Spleen (tissue), 11 donors: ENCODE measurements at regions not wholly inside any gene's neighbourhood (a gene's known extent, or its start where the extent isn't known, plus 50 kb on each side); places are given as distances from the start of the nearest gene placed in this dataset.

ENCODE experiments used
- DNase-seq: peaks from one replicate; pipeline ENCODE4 v3.0.0-alpha.2; 2020
- H3K27ac ChIP-seq, 8 donors: fragments of 200-600 bp; sonication (generic) in 7 of 8; 1 replicate in 4 of 8; 2 replicates in 4 of 8; pipeline versions ENCODE4 v1.5.0 to v1.8.0; 2016 to 2021; ENCODE audit warnings: inconsistent platforms in 4 of 8, mild to moderate bottlenecking in 4 of 8, moderate library complexity in 1 of 8
- H3K27me3 ChIP-seq, 7 donors: fragments of 200-600 bp; sonication (generic) in 6 of 7; replicated peaks in 1 of 7; 1 replicate in 4 of 7; 2 replicates in 3 of 7; pipeline versions ENCODE4 v1.5.0 to v1.8.0; 2016 to 2021; ENCODE audit warnings: inconsistent platforms in 3 of 7, mild to moderate bottlenecking in 1 of 7
- H3K36me3 ChIP-seq, 6 donors: fragments of 200-600 bp; sonication (generic) in 5 of 6; 1 replicate in 4 of 6; 2 replicates in 2 of 6; pipeline versions ENCODE4 v1.5.0 to v1.8.0; 2016 to 2021; ENCODE audit warnings: inconsistent platforms in 2 of 6
- H3K4me1 ChIP-seq, 6 donors: fragments of 200-600 bp; sonication (generic) in 5 of 6; 1 replicate in 3 of 6; 2 replicates in 3 of 6; pipeline versions ENCODE4 v1.5.0 to v1.8.0; 2016 to 2021; ENCODE audit warnings: inconsistent platforms in 3 of 6
- H3K4me3 ChIP-seq, 8 donors: fragments of 200-600 bp; sonication (generic) in 7 of 8; 1 replicate in 4 of 8; 2 replicates in 4 of 8; pipeline versions ENCODE4 v1.5.0 to v1.8.0; 2016 to 2021; ENCODE audit warnings: inconsistent platforms in 4 of 8, mild to moderate bottlenecking in 4 of 8, moderate library complexity in 2 of 8
- H3K9me3 ChIP-seq, 8 donors: fragments of 200-600 bp; sonication (generic) in 7 of 8; 1 replicate in 4 of 8; 2 replicates in 4 of 8; pipeline versions ENCODE4 v1.5.0 to v1.8.0; 2016 to 2021; ENCODE audit warnings: inconsistent platforms in 4 of 8
- CTCF ChIP-seq, 11 experiments: fragments of 200-600 bp in 7 of 11; fragments of 450-650 bp in 4 of 11; sonication (generic) in 4 of 11; IDR thresholded peaks in 8 of 11; conservative IDR thresholded peaks in 3 of 11; 1 replicate in 7 of 11; 2 replicates in 4 of 11; pipeline versions ENCODE4 v1.4.0 to v1.8.0; 2016 to 2021; ENCODE audit warnings: antibody characterized with exemption in 11 of 11, inconsistent platforms in 4 of 11, mild to moderate bottlenecking in 1 of 11
- POLR2A ChIP-seq, 3 donors: fragments of 450-650 bp; IDR thresholded peaks; one replicate each; pipeline ENCODE4 v1.5.1; 2017; ENCODE audit warnings: antibody characterized with exemption in 3 of 3, mild to moderate bottlenecking in 1 of 3
- POLR2AphosphoS5 ChIP-seq, 3 donors: sonication (generic); formaldehyde crosslinking; IDR thresholded peaks; one replicate each; pipeline ENCODE4 v1.5.1; 2017; ENCODE audit warnings: antibody characterized with exemption in 3 of 3
- WGBS, 5 donors: extraction: QIAGEN DNeasy Blood & Tissue Kit in 3 of 5; methylation state at CpG; one replicate each; pipeline versions ENCODE4 v1.1.5 to v1.1.7; 2013 to 2018; 5-methylcytosine and 5-hydroxymethylcytosine counted together
- intact Hi-C: fragments of 100-400 bp; cut with DNase I; formaldehyde crosslinking; loops from one replicate; pipeline ENCODE4 v1.15.0; 2023; ENCODE audit warnings: low total_unique reads
- donor health status: healthy with polysubstance abuse.
- donor health status: DM: no; HTN: no; CAD: no; lungs with moderate emphysema.
- donor health status: DM: no; HTN: no; CAD: no.
- donor health status: Bipolar disorder and iron deficiency.
- donor health status: healthy.
- donor health status: DM: no; HTN: no; CAD: no.
- donor health status: DM: yes; HTN: yes; CAD: no.

- no peak overlapping the region for H3K27ac ChIP-seq
- H3K36me3 ChIP-seq, result no peaks in the 10 kb centered on the region
- intact Hi-C loops, result no loop called here
- H3K4me1 ChIP-seq, result no peaks in the 10 kb centered on the region
- no peaks in the 10 kb centered on the region for H3K9me3 ChIP-seq
- WGBS, 5 donors, result 64 to 80% (median 69%) methylated on average over 7 of the region's 7 CpGs
- TF ChIP-seq POLR2AphosphoS5 (IDR thresholded peaks at IDR 0.05) (no peak), POLR2A (IDR thresholded peaks at IDR 0.05) (no peak), CTCF (IDR thresholded peaks at IDR 0.05 in 8 of 11, conservative IDR thresholded peaks at IDR 0.05 in 3 of 11) (no peak)
- no peak overlapping the region for H3K4me3 ChIP-seq
- H3K27me3 ChIP-seq, result peaks cover 0 to 3% (median 0%) of the 10 kb centered on the region in 7 donors
- no peak for DNase-seq
These were observed 125.5 kb upstream of the RMST start for GRCh38 chr12:97336900-97337751.

- TF ChIP-seq POLR2A (IDR thresholded peaks at IDR 0.05) (no peak), CTCF (IDR thresholded peaks at IDR 0.05 in 8 of 11, conservative IDR thresholded peaks at IDR 0.05 in 3 of 11) (no peak), POLR2AphosphoS5 (IDR thresholded peaks at IDR 0.05) (no peak)
- 37 to 56% (median 43%) methylated on average over 1 of the region's 1 CpG for WGBS, 5 donors
- H3K4me3 ChIP-seq, result no peak overlapping the region
- DNase-seq, result no peak
- no peak overlapping the region for H3K27ac ChIP-seq
- H3K4me1 ChIP-seq, result no peaks in the 10 kb centered on the region
- no peaks in the 10 kb centered on the region for H3K27me3 ChIP-seq
- intact Hi-C loops, result no loop called here
- H3K36me3 ChIP-seq, result no peaks in the 10 kb centered on the region
- H3K9me3 ChIP-seq, result no peaks in the 10 kb centered on the region
These were observed 120.5 kb upstream of the RMST start for GRCh38 chr12:97342130-97342529.

GRCh38 chr12:97347956-97348355 is 114.6 kb upstream of the RMST start:
- no peak for DNase-seq
- intact Hi-C loops, result no loop called here

More at GRCh38 chr12:97347956-97348355, 114.6 kb upstream of the RMST start:
- 67 to 78% (median 74%) methylated on average over 5 of the region's 5 CpGs for WGBS, 5 donors
- H3K36me3 ChIP-seq, result no peaks in the 10 kb centered on the region
- no peaks in the 10 kb centered on the region for H3K27me3 ChIP-seq
- no peak overlapping the region for H3K4me3 ChIP-seq
- TF ChIP-seq POLR2AphosphoS5 (IDR thresholded peaks at IDR 0.05) (no peak), CTCF (IDR thresholded peaks at IDR 0.05 in 8 of 11, conservative IDR thresholded peaks at IDR 0.05 in 3 of 11) (no peak), POLR2A (IDR thresholded peaks at IDR 0.05) (no peak)
- no peak overlapping the region for H3K27ac ChIP-seq
- no peaks in the 10 kb centered on the region for H3K4me1 ChIP-seq
- H3K9me3 ChIP-seq, result peaks cover 0 to 4% (median 0%) of the 10 kb centered on the region in 8 donors
